ENCODE measurements at regions not wholly inside any gene's neighbourhood (a gene's known extent, or its start where the extent isn't known, plus 50 kb on each side); places are given as distances from the start of the nearest gene placed in this dataset.

DNA sequence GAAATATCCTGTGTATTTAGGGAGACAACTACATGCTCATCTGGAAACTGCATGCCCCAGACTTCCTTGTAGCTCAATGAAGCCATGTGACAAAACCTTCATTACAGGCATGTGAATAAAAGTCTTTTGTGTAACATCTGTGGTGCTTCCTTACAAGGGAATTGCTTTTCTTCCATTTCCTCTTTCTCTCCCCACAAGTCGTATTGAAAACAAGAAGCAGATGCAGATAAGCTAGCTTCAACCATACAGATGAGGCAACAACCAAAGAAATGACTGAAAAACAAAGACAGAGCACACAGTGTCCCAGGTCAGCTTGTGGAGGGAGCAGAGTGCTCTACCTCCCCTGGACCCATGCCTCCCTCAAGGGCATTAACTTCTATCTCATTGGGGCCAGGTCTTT is 115.8 kb upstream of the INPP4B start:
- in situ Hi-C loops (cut with HindIII; ENCODE audit: extremely low pct_ligation_motif_present, low pct_unique_long_range_greater_than_20kb) (no loop called here), intact Hi-C loops (cut with micrococcal nuclease; ENCODE audit: unreplicated experiment) (no loop called here)
- Histone ChIP-seq H3K4me3 (replicated peaks in 1 of 3; ENCODE audit: insufficient read depth in 1 of 3, low read depth in 2 of 3, low read length in 3 of 3) (no peak overlapping the region), H2AFZ (ENCODE audit: low read length) (no peak overlapping the region), H4K20me1 (ENCODE audit: insufficient read depth, low read length) (no peaks in the 10 kb centered on the region), H3K27ac (ENCODE audit: extremely low read length, insufficient read depth, low read length) (no peak overlapping the region), H3K9me3 (ENCODE audit: low read length) (no peaks in the 10 kb centered on the region), H3K4me2 (ENCODE audit: low read depth, low read length) (no peak overlapping the region), H3K79me2 (ENCODE audit: insufficient read depth, low read length) (no peaks in the 10 kb centered on the region), H3K27me3 (ENCODE audit: control insufficient read depth in 1 of 2, insufficient read depth in 2 of 2, low read length in 2 of 2) (no peaks in the 10 kb centered on the region), H3K9ac (ENCODE audit: insufficient read depth, low read depth, low read length) (no peak overlapping the region), H3K4me1 (ENCODE audit: insufficient read depth, low read length) (no peaks in the 10 kb centered on the region), H3K36me3 (replicated peaks in 1 of 2; ENCODE audit: control insufficient read depth in 1 of 2, insufficient read depth in 2 of 2, low read length in 2 of 2) (no peaks in the 10 kb centered on the region)
- CTCF ChIA-PET (ENCODE audit: low intra/inter-chr PET ratio, low total read pairs), result no interaction called here
- ATAC-seq (no peak), FAIRE-seq (no peak), DNase-seq (ENCODE audit: low spot score) (no peak)
- BruUV-seq (replicated peaks), result no TSS peak
- POLR2A ChIA-PET, result no interaction called here
- WGBS (ENCODE audit: low lambda C conversion rate), result 0% methylated on average over 1 of the region's 1 CpG
- TF ChIP-seq JUNB (CRISPR knock-in tag; IDR thresholded peaks at IDR 0.05; ENCODE audit: borderline replicate concordance) (no peak), ZNF235 (CRISPR knock-in tag; IDR thresholded peaks at IDR 0.05; ENCODE audit: borderline replicate concordance) (no peak), RBM39 (IDR thresholded peaks at IDR 0.05; ENCODE audit: low read depth, low read length, poor library complexity, severe bottlenecking) (no peak), ZNF501 (CRISPR knock-in tag; IDR thresholded peaks at IDR 0.05) (no peak), MIER2 (CRISPR knock-in tag; IDR thresholded peaks at IDR 0.05) (no peak), ZNF589 (CRISPR knock-in tag; conservative IDR thresholded peaks at IDR 0.05) (no peak), WIZ (CRISPR knock-in tag; IDR thresholded peaks at IDR 0.05) (no peak), PCBP2 (optimal IDR thresholded peaks at IDR 0.05; ENCODE audit: low read depth, low read length, poor library complexity, severe bottlenecking) (no peak), GTF2F1 (IDR thresholded peaks at IDR 0.05; ENCODE audit: low read length) (no peak), KDM6A (CRISPR knock-in tag; IDR thresholded peaks at IDR 0.05; ENCODE audit: low read depth) (no peak), ZBTB21 (CRISPR knock-in tag; IDR thresholded peaks at IDR 0.05) (no peak), YEATS2 (CRISPR knock-in tag; IDR thresholded peaks at IDR 0.05; ENCODE audit: borderline replicate concordance) (no peak), HES4 (CRISPR knock-in tag; IDR thresholded peaks at IDR 0.05; ENCODE audit: borderline replicate concordance) (no peak)
- TF ChIP-seq, protein P1, sequence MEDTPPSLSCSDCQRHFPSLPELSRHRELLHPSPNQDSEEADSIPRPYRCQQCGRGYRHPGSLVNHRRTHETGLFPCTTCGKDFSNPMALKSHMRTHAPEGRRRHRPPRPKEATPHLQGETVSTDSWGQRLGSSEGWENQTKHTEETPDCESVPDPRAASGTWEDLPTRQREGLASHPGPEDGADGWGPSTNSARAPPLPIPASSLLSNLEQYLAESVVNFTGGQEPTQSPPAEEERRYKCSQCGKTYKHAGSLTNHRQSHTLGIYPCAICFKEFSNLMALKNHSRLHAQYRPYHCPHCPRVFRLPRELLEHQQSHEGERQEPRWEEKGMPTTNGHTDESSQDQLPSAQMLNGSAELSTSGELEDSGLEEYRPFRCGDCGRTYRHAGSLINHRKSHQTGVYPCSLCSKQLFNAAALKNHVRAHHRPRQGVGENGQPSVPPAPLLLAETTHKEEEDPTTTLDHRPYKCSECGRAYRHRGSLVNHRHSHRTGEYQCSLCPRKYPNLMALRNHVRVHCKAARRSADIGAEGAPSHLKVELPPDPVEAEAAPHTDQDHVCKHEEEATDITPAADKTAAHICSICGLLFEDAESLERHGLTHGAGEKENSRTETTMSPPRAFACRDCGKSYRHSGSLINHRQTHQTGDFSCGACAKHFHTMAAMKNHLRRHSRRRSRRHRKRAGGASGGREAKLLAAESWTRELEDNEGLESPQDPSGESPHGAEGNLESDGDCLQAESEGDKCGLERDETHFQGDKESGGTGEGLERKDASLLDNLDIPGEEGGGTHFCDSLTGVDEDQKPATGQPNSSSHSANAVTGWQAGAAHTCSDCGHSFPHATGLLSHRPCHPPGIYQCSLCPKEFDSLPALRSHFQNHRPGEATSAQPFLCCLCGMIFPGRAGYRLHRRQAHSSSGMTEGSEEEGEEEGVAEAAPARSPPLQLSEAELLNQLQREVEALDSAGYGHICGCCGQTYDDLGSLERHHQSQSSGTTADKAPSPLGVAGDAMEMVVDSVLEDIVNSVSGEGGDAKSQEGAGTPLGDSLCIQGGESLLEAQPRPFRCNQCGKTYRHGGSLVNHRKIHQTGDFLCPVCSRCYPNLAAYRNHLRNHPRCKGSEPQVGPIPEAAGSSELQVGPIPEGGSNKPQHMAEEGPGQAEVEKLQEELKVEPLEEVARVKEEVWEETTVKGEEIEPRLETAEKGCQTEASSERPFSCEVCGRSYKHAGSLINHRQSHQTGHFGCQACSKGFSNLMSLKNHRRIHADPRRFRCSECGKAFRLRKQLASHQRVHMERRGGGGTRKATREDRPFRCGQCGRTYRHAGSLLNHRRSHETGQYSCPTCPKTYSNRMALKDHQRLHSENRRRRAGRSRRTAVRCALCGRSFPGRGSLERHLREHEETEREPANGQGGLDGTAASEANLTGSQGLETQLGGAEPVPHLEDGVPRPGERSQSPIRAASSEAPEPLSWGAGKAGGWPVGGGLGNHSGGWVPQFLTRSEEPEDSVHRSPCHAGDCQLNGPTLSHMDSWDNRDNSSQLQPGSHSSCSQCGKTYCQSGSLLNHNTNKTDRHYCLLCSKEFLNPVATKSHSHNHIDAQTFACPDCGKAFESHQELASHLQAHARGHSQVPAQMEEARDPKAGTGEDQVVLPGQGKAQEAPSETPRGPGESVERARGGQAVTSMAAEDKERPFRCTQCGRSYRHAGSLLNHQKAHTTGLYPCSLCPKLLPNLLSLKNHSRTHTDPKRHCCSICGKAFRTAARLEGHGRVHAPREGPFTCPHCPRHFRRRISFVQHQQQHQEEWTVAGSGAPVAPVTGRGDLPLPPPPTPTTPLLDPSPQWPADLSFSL (CRISPR knock-in tag; IDR thresholded peaks at IDR 0.05), result no peak
- TF ChIP-seq, protein P2, sequence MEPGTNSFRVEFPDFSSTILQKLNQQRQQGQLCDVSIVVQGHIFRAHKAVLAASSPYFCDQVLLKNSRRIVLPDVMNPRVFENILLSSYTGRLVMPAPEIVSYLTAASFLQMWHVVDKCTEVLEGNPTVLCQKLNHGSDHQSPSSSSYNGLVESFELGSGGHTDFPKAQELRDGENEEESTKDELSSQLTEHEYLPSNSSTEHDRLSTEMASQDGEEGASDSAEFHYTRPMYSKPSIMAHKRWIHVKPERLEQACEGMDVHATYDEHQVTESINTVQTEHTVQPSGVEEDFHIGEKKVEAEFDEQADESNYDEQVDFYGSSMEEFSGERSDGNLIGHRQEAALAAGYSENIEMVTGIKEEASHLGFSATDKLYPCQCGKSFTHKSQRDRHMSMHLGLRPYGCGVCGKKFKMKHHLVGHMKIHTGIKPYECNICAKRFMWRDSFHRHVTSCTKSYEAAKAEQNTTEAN (CRISPR knock-in tag; conservative IDR thresholded peaks at IDR 0.05), result no peak
- TF ChIP-seq, protein P3, sequence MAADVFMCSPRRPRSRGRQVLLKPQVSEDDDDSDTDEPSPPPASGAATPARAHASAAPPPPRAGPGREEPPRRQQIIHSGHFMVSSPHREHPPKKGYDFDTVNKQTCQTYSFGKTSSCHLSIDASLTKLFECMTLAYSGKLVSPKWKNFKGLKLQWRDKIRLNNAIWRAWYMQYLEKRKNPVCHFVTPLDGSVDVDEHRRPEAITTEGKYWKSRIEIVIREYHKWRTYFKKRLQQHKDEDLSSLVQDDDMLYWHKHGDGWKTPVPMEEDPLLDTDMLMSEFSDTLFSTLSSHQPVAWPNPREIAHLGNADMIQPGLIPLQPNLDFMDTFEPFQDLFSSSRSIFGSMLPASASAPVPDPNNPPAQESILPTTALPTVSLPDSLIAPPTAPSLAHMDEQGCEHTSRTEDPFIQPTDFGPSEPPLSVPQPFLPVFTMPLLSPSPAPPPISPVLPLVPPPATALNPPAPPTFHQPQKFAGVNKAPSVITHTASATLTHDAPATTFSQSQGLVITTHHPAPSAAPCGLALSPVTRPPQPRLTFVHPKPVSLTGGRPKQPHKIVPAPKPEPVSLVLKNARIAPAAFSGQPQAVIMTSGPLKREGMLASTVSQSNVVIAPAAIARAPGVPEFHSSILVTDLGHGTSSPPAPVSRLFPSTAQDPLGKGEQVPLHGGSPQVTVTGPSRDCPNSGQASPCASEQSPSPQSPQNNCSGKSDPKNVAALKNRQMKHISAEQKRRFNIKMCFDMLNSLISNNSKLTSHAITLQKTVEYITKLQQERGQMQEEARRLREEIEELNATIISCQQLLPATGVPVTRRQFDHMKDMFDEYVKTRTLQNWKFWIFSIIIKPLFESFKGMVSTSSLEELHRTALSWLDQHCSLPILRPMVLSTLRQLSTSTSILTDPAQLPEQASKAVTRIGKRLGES (CRISPR knock-in tag; IDR thresholded peaks at IDR 0.05; ENCODE audit: borderline replicate concordance), result no peak
